NCI-H1092 (cell line): ENCODE measurements at regions not wholly inside any gene's neighbourhood (a gene's known extent, or its start where the extent isn't known, plus 50 kb on each side); places are given as distances from the start of the nearest gene placed in this dataset.

Experiments
- DNase-seq: peaks from one replicate; lab custom pipeline; 2025; lab: John Stamatoyannopoulos, UW

DNA sequence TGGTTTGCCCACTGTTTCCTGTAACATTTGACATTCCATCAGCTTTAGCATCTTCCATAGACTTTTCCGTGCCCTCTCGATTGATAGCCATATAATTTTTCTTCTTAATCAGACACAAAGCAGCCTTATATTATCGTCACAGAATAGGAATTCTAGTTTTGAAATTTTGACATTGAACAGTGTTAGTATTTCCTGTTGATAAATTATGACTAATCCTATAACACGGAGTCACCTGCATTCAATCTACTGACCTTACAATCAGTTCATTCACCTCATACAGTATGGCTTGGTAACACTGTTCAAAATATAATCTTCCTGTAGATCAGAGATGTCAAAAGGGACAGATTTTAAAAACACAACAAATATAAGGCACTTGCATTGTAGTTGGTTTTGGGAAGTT is 423.7 kb downstream of the C3orf38 start:
- DNase-seq: no peak

DNA sequence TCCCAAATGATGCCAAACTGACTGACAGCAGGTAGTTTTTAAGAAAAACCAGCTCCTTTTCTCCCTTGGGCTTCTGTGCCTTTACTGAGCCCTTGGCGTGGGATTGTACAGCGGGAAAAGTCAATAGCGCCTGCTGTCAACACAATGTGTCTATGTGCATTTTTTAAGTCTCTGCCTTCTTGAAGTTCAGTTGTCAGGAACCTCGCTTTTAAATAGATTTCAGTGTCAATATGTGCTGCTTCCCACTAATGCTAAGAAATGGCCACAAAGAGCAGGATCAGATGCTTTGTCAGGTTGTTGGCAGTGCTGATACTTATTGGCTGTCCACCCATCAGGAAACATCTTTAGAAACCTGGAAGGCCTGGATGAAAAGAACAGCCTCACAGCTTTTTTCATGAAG is 424.4 kb downstream of the C3orf38 start:
- no peak for DNase-seq

DNA sequence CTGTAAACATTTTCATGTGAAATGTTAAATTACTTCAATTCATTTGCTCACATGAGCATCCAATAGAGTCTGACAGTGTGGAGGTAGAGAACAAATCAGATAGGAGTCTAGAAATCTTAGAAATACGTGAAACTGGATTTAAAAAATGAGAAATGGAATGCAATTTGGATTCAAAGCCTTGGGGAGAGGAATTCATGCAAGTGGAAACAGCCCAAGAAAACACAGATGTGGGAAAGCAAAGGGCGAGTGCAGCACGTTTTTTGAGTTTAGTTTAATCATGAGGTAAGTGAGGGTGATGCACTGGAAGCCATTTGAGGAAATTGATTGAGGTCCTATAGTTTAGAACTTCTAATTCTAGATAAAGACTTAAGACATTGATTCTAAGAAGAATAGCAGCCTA is 434.7 kb downstream of the C3orf38 start:
- DNase-seq: no peak

DNA sequence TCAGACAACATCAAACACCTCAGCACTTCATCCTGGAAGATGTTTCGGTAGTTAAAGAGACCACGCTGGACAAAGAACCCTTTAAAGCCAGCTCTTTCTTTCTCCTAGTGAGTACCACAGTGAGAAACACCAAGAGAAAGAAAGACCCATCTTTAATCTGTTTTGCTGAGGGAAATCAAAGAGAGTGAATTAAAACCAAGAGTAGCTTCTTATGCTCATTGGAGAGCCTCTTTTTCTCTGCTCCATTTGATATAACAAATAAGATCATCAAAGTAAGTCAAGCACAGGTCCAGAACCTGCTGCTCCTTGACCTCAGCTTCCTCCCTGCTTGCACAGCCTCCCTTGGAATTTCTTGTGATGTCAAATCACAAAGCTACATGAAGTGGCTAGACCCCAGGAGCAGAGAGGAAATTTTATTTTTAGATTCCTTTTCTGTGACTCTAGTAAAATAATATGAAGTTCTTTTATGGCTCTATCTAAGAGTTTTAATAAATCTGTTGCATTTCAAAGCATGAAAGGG is 436.4 kb downstream of the C3orf38 start:
- DNase-seq: no peak

DNA sequence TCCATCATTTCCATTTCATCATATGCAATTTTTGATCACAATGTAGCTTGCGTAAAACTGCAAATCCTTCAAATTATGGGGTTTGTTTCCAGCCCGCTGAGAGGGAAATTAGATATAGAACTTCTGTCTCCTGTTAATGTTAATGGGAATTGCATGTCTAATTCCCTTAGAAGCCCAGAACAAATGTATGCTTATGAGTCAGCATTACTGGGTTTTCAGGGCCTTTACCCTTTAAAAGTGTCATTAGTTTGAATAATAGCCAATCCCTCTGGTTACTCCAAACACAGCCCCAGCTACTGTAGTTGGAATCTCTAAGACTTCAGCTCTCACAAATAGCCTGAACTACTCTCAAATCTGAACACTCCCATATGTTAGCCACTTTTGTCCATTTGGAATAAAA is 439.4 kb downstream of the C3orf38 start:
- DNase-seq: no peak

DNA sequence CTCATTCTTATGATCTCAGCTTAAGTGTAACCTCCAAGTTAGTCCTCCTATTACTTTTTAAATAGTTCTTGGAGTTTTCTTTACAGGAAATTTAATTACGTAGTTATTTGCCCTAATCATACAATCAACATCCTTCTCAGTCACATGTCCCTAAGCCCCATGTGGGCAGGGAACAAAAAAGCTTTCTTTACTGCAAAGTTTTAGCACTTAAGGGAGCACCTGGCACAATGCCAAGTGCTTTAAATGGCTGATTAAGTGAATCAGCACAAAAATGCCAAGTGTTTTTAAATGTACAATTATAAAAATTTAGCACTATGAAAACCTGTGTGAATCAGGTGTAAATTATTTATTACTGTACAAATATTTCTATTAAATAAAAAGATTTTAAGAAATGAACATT is 445.3 kb downstream of the C3orf38 start:
- no peak for DNase-seq

DNA sequence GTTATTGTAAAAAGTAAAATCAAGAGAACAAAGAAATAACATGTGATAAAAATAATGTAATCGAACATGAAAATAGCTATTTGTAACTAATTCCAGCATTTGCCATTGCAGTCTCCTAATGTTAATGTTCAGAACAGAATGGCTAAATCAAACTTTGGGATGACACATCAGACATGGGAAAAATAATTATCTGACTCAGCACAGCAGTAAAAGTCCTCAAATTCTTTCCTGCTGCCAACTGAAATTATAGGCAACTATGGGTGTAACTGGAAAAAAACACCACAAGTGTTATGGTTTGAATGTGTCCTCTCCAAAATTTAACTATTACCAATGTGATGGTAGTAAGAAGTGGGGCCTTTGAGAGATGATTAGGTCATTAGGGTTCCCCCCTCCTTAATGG is 446.7 kb downstream of the C3orf38 start:
- DNase-seq: no peak

DNA sequence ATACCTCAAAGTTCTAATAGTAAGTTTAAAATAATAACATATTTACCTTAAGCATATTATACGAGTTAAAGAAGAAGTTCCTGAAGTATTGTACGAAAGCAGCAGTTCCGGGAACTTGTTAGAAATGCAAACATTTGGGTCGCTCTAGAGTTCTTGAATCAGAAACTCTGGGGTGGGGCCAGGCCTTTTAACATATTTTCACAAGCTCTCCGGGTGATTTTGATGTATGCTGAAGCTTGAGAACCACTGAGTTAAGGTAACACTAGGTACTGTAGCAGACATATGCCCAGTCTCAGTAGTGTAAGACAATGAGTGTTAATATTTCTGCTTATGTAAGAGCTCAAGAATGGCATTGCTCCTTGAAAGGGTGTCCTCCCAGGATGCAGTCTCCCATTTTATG is 461.1 kb downstream of the C3orf38 start:
- no peak for DNase-seq

DNA sequence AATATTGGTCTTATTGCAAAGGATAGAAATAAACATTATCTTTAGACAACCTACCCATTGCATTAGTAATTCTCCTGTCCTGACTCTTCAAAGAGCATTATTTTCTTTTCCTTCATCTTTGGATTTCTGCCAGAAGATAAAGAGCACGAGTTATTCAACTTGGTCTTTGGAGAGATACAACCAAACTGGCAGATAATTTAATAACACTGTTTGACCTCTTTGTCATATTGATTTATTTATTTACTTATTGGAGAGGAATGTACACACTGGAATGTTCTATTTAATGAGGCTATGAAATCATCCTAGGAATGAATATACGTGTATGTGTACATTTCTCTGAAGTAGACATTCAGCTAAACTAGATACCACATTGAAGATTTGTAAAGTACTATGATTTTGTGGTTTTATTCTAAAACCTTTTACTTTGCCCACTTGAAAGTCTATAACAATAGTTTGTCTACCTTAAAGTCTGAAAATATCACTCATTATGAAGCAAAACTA is 462.1 kb downstream of the C3orf38 start:
- DNase-seq: no peak

DNA sequence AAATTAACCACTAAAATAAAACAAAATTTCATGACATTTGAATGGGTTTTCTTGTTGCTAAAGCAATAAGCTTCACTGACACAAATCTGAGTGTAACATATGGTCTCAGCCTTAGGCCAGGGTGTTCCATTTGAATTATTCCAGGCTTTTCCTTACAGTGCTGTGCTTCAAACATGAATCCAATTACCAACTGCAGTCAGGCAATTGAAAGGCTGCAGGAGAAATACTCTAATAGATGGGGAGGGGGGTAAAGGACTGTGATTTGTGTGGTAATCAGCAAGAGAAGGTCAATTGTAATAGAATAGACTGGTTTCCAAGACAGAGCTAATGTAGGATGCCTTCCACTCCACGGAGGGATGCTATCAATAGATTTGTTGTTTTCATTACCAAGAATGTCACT is 466.7 kb downstream of the C3orf38 start:
- no peak for DNase-seq

DNA sequence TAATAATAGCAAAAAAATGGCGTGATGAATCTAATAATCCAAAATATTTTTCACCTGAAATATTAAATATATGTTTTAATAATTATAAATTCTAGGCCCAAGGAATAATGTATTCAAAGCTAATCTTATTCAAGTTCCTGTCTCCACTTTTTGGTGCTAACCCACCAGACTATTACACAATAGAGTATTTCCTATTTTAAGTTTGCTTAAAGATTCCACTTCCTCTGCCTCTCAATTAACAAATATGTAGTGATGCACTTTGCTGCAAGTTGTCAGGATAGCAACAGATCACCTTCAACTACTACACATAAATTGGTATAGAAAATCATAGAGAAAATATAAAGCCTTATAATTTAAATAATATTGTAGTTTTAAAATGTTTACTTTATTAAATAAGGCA is 467.5 kb downstream of the C3orf38 start:
- no peak for DNase-seq

DNA sequence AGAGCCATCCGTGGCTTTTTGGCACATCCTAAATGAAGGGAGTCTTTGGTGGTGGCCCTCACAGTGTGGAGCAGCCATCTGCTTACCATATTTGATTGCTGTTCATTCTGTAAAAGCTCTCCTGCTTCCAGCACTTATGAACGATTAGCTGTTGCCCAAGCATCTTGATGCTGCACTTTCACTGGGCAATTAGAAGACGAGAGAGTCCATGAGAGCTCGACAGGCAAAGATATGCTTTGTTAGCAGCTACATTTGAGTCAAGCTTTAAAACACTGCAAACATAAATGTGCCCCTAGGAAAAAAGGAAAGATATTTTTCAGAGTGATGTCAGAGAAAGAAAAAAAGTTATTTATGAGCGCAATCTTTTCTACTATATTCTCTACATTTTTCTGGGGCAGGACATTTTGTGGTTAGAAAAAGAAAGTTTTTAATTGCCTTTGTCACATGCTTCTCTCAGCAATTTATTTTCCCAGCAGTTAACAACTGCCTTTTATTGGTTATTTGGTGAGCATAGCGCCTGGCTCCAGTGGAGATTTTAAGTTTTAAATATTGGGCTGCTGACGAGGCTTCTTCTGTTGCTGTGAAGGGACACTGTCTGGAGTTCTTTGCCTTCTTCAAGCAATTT is 468.4 kb downstream of the C3orf38 start:
- DNase-seq: peak; percentile 2

DNA sequence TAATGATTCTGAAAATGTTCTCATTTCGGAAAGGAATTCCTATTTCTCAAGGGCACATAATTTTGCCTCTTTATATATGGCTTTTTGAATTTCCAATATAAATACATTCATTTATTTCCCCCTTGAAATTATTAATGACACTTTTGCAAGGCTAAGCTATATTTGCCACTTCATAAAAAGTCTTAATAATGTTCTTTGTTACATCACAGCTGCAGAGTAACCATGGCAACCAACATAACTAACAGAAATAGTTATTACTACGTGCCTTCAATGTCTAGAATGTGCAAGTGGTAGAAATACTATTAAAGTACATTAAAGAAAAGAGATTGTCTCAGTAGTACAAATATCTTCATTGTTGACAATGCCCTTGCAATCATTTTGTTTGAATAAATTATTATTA is 471.8 kb downstream of the C3orf38 start:
- no peak for DNase-seq

DNA sequence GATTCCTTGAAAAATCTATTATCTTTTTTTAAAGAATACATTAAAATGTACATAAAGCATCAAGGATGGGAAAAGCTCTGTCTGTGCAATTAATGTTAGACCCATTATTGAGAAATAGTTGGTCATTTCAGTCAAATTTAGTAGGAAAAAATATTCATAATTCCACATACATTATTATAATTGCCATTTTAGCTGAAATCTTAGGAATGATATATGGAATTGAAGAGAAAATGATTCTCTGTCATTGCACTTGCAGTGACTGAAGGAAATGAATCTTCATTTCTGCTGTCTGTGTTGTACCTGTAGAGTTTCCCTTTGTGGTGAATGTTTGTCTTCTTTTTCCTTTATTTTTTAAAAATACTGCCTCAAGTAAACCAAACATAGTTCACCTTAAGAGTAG is 473.9 kb downstream of the C3orf38 start:
- no peak for DNase-seq

DNA sequence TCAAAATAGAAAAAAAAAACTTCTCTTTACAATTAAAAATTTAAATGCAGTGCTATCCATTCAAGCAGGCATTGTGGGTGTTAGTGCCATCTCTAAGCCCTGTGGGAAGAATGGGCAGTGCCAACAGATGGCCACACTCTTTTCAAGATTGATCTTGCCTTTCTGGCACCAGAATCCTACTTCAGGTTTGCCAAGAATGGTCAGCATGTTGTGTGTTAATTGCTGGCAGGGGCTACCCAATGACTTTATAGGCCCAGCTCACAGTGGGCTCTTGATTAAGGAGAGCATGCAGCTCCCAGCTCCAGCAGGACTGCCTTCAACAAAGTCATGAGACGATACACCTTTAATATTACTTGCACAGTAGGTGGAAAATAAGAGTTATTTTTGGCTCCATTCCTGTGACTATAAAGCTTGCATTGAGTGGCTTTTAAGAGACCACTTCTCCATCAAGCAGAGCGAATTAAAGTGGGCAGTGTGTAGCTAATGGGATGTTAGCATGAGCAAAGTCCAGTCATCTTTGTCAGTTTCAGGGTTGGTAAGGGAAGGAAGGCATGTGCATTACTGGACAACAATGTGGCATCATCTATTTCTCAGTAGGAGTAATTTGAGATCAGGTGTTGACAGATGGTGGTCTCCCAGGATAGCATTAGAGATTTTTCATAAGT is 476.8 kb downstream of the C3orf38 start:
- peak; percentile 64 for DNase-seq

DNA sequence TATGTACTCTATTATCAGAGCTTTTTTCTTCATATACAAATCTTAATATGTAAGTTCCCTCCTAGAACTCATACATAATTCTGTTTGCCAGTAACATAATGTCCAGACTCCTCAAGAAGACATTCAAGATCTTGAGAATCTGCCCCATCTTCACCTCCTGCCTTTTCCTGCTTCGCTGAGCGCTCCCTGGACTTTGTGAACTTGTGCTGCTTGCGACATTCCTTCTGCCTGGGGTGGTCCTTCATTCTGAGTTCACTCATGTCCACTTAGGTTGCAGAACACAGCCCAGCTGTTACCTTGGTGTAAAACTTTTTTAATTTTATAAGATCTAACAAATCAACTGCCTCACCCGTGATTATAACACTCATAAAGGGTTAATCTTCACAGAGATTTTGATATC is 478.5 kb upstream of the EPHA3 start:
- no peak for DNase-seq

DNA sequence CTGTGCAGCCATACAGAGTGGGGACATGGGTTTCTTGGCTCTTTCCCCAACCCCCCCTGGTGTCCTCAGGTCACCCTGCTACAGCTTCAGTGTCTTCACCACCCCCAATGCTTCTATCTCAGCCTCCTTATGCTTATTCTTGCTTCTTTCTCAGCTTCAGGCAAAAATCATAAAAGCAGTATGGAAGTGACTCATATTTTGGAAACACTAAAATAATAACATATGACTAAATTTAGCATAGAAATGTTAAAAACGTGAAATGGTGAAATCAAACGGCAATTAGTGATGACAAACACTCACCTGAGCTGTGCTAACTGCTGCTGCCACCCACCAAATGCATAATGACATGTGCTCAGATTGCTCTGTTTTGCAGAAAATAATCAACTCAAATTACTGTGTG is 475.2 kb upstream of the EPHA3 start:
- DNase-seq: no peak

DNA sequence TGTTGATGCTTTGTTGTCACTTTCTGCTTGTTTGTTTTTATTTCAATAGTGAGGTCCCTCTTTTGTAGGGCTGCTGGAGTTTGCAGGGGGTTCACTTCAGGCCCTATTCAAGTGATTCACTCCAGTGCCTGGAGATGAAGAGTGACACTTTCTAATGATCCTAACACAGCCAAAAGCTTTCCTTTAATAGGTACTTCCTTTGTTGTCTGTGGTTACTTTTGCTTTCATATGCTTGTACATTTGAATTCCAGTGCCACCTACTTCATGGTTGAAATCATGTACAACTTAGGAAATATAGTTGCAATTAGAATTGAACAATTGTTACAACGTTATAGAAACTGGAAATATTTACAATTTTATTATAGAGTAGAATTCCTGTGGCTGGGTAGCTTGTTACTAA is 466.8 kb upstream of the EPHA3 start:
- no peak for DNase-seq

DNA sequence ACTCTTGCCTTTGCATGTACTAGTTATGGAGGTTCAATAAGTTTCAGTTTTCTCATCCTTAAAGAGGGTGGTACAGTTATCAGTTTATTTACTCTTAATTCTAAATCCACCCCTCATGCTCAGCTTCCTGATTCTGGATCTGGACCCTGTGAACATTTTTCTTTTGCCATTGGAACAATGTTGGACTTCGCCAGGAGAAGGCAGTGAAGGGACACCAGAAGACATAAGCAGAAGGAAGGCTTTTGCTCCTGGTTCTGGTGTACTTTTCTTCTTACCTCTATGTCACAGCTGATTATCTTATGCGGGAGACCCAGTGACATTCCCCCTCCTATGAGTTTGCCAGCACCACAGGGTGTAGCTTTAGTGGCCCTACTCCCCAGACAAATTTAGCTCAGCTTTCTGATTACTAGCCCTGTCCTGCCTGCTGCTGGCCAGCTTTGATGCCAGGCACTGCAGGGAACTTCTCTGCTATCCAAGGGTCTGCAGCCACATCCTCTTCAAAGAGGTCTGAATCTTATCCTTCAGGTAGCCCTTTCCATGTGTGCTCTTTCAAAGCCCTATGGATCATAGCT is 466.3 kb upstream of the EPHA3 start:
- no peak for DNase-seq

DNA sequence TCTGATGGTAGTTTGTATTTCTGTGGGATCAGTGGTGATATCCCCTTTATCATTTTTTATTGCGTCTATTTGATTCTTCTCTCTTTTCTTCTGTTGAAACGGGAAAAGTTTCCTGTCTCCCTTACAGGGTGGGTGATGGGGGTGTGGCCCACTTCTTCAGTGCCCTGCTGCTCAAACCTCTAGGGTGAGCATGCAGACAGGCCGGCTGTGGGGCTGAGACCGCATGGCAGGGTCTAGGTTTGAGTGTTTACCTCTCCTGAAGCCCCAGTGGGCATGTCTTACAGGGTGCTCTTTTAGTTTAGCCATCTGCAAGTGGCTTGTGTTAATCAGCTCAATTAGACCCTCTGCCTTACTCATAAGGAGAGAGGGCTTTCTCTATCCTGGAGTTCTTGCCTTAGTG is 450.0 kb upstream of the EPHA3 start:
- DNase-seq: no peak

DNA sequence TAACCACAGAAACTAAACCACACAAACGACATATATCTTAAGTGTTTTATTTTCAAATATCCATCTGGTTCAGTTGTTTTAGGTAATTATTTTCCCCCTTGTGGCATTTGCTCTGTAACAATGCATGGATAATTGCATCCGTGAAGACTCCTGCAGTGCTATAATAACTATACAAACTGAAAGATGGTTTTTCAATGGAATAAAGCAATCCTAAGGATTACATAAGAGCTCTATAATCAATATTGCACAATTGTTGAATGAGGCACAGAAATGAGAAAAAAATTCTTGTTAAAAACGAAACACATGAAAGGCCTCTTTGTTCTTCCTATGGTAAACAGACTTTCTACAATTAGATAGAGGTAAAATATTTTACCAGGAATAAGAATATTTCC is 446.0 kb upstream of the EPHA3 start:
- DNase-seq: no peak

DNA sequence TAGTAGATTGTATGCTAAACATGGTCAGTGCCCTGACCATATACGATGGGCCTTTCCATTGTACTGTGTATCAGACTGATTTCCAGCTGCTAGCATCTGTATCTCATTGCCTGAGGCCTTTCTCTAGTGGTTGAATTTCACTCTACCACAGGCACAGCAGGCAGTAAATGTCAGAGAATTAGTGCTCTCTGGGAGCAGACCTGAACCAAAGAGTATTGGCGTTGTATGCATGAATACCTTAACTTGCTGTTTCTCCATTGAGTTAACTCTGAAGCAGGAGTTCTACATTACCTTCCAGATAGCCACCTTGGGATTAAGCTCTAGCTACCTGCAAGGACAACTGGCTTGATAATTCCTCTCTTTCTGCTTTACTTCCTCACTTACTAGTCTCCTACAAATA is 439.2 kb upstream of the EPHA3 start:
- no peak for DNase-seq

DNA sequence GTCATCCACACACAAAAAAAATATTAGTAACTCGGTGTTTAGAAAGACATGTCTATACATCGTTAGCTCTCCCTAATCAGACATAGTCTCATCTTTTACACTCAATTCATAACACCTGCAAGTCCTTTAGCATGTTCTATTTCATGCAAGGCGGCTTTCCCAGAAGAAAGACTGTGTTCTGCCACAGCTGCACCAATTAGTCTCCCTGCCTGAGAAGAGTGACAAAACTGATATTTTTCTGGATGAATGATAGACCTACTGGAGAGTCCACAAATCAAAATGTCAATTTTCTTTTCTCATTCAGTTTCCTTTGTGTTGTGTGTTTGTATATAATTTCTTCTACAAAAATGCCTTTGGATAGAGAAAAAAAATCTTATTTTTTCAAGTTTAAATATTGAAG is 435.8 kb upstream of the EPHA3 start:
- DNase-seq: no peak

DNA sequence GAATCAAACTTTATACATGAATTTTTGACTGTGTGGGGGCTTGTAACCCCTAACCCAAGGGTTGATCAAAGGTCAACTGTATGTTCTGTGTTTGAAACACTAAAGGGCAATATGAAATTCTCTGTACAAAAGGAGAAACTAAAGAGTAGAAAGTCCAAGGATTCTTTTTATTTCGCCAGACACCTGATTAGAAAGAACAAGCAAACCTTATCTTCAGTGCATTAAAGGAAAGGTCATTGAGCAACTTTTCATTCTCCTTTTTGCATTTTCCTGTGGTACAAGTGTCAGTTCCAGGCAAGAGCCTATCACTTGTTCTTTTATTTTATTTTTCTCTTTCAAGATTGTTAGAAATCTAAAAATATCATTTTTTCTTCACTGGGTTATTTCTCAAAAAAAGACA is 430.1 kb upstream of the EPHA3 start:
- DNase-seq: no peak
